H1 (cell line): ENCODE measurements at regions not wholly inside any gene's neighbourhood (a gene's known extent, or its start where the extent isn't known, plus 50 kb on each side); places are given as distances from the start of the nearest gene placed in this dataset.
"Not testable (repeated sequence)": the region's sequence is repeated elsewhere in the genome, so short reads cannot be mapped to it uniquely, and the experiment has no call there.

Experiments
- POLR2A ChIP-seq, 2 experiments: IDR thresholded peaks; 1 replicate in 1 of 2; 2 replicates in 1 of 2; pipeline ENCODE4 v1.6.1; 2011; ENCODE audit warnings: low read depth in 2 of 2, low read length in 2 of 2, mild to moderate bottlenecking in 2 of 2; ENCODE audit errors: control extremely low read depth in 1 of 2
- RAD21 ChIP-seq, 2 experiments: IDR thresholded peaks in 1 of 2; conservative IDR thresholded peaks in 1 of 2; 2 replicates each; pipeline ENCODE4 v1.6.1; 2011; ENCODE audit warnings: low read depth in 2 of 2, low read length in 2 of 2, improper control_type of control experiment in 1 of 2, inconsistent platforms in 1 of 2, mild to moderate bottlenecking in 1 of 2, moderate library complexity in 1 of 2
- TF ChIP-seq, protein P1 (sequence below), 3 experiments: IDR thresholded peaks; 1 replicate in 2 of 3; 2 replicates in 1 of 3; pipeline versions ENCODE4 v1.5.1 to v1.6.1; 2011; ENCODE audit warnings: low read length in 3 of 3, mild to moderate bottlenecking in 3 of 3, inconsistent platforms in 2 of 3, low read depth in 1 of 3, moderate library complexity in 1 of 3; ENCODE audit not compliant: insufficient read depth in 1 of 3; ENCODE audit errors: control extremely low read depth in 1 of 3

DNA sequence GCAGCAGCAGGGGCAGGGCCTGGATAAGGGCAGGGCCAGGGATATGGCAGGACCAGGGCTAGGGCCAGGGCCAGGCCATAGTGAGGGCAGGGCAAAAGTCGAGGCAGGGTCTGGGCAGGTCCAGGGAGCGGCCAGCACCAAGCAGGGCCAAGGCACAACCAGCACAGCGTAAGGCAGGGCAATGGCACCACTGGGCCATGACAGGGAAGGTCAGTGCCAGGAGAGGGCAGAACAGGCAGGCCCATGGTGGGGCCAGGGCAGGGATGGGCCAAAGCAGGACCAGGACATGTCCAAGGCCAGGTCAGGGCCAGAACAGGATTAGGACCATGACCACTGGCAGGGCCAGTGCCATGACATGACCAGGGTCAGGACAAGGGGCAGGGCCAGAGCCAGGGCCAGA is 403.1 kb downstream of the ZNF33B start:
- TF ChIP-seq, protein P1, sequence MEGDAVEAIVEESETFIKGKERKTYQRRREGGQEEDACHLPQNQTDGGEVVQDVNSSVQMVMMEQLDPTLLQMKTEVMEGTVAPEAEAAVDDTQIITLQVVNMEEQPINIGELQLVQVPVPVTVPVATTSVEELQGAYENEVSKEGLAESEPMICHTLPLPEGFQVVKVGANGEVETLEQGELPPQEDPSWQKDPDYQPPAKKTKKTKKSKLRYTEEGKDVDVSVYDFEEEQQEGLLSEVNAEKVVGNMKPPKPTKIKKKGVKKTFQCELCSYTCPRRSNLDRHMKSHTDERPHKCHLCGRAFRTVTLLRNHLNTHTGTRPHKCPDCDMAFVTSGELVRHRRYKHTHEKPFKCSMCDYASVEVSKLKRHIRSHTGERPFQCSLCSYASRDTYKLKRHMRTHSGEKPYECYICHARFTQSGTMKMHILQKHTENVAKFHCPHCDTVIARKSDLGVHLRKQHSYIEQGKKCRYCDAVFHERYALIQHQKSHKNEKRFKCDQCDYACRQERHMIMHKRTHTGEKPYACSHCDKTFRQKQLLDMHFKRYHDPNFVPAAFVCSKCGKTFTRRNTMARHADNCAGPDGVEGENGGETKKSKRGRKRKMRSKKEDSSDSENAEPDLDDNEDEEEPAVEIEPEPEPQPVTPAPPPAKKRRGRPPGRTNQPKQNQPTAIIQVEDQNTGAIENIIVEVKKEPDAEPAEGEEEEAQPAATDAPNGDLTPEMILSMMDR (IDR thresholded peaks at IDR 0.05; ENCODE audit: control extremely low read depth in 1 of 3, insufficient read depth in 1 of 3, low read depth in 1 of 3, low read length in 3 of 3), result not testable (repeated sequence)
- not testable (repeated sequence) for TF ChIP-seq POLR2A (IDR thresholded peaks at IDR 0.05; ENCODE audit: control extremely low read depth in 1 of 2, low read depth in 2 of 2, low read length in 2 of 2); RAD21 (IDR thresholded peaks at IDR 0.05 in 1 of 2, conservative IDR thresholded peaks at IDR 0.05 in 1 of 2; ENCODE audit: low read depth in 2 of 2, low read length in 2 of 2)
